ENCODE measurements at regions not wholly inside any gene's neighbourhood (a gene's known extent, or its start where the extent isn't known, plus 50 kb on each side); places are given as distances from the start of the nearest gene placed in this dataset.
"Not testable (repeated sequence)": the region's sequence is repeated elsewhere in the genome, so short reads cannot be mapped to it uniquely, and the experiment has no call there.

DNA sequence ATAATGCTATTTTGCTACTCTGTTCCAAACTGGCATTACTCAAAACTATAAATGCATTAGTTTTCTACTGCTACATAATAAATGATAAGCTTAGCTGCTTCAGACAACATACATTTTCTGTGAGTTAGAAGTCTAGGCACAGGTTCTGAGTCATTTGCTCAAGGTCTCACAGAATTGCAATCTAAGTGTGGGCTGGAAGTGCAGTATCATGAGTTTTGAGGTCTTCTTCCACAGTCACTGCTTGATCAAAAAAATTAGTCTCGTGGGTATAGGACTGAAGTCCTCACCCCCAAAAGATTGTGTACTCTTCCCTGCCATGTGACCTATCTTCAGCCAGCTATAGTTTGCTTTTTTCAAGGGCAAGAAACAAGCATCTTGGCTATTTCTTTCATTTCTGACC is 676.9 kb downstream of the ADCYAP1 start:
- DNase-seq, result no peak

DNA sequence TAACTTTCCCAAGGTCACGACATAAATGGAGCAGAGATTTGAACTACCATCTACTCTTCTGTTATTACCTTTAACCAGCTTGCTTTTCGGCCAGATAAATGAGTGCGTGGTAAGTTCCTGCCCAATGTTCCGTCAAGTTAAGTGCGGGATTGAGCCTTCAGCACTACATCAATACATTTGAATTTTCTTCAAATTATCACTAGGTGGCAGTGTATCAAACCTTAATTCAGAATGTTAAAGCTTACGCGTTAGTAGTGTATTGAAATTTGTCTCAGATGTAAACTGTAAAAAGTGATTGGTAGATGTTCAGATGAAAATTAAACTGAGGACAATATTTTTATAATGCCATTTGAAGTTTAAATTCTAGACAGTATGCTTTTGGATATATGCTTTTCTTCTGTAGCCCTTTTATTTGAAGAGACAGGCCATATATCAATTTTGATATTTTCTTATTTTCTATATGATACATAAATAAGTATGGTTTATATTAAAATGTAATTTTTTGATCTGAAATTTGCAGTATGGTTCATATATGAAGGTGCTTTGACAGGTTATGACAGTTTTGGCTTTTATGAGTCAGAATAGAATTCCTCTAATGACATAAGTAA is 681.3 kb downstream of the ADCYAP1 start:
- no peak for DNase-seq

DNA sequence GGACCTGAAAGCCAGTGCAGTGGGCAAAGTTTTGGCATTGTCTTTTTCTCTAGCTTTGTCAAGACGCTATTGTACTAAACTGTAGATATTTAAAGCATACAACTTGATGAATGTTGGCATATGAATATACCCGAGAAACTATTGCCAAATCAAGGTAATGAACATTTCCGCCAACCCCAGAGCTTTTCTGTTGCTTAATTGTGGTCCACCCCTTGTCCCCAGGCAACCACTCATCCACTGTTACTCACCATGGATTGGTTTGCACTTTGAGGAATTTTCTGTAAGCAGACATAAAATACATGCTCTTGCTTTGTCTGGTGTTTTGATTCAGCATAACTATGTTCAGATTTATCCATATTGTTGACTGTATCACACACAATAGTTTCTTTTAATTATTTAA is 688.4 kb downstream of the ADCYAP1 start:
- no peak for DNase-seq

DNA sequence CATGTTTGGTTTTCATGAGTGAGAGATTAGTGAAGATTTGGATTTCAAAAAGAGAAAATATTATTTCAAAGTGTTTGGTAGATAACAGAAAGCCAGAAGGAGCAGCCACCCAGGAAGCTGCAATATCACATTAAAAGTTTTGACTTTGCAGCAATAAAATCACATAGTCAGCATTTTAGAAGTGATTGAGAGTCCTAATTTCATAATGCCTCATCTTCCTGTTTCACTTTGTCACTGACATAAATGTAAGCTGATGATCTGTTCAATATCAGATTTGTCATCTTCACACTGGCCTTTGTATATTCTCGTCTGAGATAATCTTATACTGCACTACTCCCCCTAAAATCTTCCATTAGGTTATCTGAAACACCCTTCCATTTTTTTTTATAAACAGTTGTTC is 690.5 kb downstream of the ADCYAP1 start:
- no peak for DNase-seq

DNA sequence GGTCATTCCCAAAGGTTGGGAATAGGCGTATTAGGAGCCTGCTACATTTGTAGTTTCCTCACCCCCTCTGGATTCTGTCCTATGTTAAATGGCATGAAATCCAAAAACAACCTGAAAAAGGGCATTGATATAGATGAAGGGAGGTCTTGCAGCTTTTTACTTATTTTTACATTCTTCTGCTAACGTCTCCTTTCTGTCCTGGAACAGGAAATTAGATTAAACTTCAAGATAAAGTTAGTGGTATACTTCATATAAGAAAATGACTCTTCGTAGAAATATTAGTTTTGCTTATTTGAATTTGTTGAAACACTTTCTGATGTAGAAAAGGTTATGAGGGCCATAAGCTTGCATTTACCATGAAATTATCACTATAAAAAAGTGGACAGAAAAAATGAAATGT is 694.5 kb downstream of the ADCYAP1 start:
- DNase-seq, result no peak

DNA sequence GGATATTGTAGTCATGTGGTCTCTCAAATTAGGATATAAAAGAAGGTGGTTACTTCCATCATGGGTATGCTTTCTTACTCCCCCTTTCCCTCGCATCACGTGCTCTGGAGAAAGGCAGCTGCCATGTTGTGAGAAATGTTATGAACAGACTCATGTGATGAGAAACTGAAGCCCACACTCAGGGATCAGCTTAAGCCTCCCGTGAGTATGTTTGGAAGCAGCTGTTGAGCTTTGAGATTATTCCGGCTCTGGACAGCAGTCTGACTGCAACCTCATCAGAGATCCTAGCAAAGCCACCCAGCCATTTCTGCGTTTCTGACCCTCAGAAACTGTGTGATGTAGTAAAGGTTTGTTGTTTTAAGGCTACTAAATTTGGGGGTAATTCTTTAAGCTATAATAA is 700.1 kb downstream of the ADCYAP1 start:
- DNase-seq, result no peak

DNA sequence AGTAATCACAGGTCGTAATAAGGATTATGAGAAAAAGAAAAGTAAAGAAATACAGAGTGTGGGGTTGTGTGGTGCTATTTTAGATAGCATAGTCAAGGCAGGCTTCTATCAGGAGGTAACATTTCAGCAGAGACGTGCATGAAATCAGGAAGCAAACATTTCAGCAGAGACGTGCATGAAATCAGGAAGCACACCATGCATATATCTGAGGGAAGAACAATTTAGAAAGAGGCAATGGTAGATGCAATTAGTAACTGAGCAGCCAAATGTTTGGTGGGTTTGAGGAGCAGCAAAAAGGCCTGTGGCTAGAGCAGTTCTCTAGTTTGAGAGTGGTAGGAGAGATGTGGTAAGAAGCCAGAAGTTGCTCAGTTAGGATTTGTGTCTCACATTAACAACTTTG is 713.7 kb downstream of the ADCYAP1 start:
- DNase-seq, result no peak

DNA sequence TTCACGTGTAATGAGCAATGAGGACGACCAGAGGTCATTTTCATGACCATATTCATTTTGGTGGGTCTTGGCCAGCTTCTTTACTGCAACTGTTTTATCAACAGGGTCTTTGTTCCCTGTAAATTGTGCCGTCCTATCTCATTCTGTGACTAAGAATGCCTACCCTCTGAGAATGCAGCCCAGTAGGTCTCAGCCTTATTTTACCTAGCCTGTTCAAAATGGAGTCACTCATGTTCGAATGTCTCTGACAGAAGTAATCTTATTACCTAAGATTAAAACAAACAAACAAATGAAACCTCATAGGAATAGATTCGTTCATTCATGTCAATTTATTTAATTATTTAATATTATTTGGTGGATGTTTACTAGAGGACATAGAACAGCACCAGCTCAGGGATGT is 714.8 kb downstream of the ADCYAP1 start:
- no peak for DNase-seq

DNA sequence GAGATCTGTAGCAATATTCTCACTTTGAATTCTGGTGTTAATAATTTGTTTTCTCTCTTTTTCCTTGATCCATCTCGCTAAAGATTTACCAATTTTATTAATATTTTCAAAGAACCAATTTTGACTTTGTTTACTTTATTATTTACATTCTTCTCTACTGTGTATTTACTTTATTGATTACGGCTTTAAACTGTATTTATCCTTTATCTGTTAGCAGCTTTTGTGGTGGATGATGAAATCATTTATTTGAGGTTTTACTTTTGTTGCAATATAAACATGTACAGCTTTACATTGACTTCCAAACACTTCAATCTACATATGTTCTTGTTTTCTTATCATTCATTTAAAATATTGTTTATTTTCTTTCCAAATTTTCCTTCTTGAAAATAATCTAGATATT is 719.9 kb downstream of the ADCYAP1 start:
- DNase-seq, result no peak

DNA sequence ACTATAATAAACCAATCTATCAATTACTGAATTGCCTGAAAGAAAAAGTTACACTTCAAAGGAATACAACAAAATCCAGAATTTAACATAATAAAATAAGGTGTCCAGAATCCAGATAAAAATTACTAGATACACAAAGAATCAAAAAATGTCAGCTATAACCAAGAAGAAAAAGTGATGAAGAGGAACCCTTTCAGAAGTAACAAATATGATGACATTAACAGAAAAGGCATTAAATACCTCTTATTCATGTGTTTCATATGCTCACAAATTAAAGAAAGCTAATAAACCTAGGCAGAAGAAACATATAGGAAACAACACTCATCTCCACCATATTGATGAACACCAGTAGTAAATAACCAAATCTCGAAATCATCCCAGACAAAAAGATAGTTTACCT is 722.8 kb downstream of the ADCYAP1 start:
- no peak for DNase-seq

DNA sequence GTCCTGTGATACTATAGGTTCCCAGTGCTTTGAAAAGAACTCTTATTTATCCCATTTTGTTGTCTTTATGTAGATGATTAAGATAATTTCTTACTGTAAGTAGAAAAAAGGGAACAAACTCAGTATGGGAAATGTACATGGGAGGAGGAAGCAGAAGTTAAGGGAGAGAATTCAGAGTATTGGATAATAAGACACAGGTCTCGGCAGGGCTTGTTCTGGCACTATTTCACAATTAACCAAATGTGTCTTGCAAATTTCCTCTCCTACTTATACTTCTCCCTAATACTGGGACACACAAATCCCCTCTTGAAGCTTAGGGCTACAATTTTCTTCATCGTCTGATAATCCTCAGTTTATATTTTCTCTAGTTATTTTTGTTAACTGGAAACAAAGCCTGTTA is 744.0 kb downstream of the ADCYAP1 start:
- no peak for DNase-seq

DNA sequence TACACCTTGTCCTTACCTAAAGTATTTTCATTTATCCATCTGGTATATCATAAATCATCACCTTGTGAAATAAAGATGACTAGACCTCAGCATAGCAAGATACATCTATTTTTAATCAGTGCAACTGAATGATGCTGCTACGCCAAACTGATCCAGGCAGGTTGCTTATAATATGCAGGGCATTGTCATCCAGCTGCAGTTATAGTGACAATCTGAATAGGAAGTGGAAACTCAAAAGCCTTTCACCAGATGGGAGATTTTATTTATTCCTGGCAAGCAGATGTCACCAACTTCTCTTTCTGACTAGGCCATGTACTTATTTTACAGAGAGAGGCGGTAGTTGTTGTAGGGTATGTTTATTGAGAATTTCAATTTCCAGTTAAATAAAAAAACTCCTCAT is 747.3 kb downstream of the ADCYAP1 start:
- no peak for DNase-seq

DNA sequence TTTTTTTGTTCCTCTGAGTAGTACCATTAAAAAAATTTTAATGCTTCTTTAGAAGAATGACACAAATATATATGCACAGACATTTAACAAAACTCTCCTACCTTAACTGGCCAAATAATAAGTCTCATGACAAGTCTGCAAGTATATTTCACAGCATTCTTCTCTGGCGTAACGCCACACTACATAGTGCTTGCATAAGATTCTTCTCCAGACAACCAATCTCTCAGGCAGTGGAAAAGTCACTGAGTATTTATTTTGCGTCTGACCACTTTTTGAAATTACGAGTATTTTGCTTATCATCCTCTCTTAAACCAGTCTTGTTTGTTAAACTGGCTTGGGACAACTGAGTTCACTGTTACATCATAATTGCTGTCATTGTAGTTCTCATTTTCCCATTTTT is 749.2 kb downstream of the ADCYAP1 start:
- no peak for DNase-seq

DNA sequence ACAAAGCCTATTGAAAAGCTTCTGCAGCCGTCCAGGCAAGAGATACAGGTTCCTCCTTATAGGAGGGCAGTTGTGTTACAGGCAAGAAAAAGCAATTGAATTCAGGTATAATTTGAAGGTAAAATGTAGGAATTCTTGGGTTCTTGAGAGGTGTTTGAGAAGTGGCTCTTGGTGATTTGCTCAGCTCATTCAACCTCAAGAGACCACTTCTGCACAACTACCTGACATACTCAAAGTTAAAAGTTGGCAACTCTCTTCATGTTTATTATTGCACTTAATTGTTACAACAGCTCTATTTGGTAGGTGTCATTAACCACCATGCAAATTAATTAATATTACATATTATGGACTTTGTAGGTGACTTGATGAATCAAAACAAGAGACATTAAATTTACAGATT is 753.2 kb downstream of the ADCYAP1 start:
- no peak for DNase-seq

DNA sequence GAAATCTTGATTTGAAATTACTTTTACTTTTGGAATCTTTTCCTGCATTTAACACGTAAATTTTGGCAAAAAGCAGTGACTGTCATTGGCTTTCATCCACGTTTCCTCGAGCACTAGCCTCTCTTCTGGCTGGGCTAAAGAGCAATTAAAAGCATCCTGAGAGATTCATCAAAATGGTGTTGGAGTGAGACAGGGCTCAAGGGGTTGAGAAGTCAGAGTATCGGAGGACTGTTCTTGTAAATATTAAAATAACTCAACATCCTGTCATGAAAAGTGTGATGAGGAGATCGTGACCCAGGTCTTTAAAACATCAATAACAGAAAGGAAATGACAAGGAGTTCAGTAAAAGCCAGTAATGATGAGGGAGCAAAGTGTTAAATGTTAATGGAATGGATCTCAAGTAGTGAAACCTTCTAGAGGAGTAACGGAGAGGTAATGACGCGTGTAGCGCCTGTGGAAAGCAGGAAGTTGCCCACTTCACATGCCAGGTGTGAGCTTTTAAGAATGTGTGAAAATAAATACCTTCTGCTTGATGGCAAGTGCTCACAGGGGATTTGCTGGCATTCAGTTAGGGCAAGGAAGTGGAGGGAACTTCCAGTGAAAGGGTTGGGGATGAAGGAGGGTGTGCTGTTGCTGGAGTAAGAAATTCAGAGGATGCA is 754.4 kb downstream of the ADCYAP1 start:
- no peak for DNase-seq

DNA sequence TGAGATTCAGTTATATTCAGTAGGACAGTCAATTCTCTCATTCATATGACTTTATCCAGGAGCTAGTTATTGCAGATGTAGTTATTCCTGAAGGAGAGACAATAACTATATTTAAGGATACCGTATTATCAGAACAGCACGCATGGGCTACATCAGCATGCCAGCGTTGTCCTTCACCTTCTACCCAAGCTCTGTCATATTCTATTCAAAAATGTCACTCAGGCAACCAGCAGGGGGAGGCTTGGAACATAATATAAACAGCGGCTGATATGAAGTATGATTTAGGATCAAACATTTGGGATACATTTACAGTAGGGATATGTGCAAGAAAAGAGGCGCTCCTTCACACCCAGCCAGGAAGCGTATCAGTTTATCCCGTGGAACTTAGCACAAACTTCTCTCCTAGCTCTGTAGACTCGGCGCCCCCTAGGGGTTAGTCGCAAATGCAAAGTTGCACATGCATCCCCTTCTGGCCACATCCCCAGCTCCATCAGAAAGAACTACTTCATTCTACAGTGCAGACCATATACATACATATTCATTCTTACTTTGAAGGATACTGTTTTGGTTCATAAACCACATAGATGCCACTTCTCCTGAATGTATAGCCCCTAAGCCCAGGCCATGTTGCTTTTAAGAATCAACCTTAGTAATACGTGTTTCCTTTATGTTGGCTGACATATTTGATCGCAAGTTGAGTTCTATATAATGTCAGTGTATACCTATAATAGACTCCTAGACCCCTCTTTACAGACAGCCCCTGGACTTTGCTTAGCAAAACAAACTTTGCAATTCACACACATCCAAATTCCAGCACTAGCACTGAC is 759.4 kb downstream of the ADCYAP1 start:
- no peak for DNase-seq

DNA sequence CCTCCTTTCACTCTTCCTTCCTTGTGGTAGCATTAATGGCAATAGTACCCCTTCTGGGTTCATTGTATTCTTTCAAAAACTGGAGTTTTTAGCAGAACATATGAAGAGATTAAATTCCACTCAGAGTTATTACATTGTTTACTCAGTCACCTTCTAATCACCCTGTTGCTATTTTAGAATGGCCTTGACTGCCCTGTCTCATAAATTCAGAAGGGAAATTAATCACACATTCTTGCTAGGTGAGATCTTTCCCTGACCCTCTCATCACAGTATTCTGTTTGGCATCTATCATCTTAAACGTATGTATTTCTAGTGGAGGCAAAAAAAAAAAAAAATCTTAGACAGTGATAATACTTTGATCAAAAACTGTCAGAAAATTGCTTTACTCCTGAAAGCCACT is 760.4 kb downstream of the ADCYAP1 start:
- no peak for DNase-seq

DNA sequence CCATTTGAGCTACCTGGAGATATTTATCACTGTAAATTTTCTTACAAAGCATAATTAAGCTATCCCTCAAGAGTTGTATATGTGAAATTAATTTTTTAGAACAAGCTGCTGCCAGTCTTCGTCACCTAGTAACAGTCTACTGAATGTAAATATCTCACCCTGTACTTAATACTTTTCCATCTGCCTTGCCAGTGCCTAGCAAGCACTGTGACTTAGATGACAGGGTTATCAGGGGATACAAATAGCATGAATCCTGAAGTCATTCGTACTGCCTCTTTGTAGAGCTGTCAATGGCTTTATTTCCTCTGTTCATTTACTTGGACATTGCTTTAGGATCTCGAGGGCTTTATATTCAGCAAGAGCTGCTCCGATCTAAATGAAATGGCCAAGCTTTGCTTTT is 763.6 kb downstream of the ADCYAP1 start:
- DNase-seq, result no peak

DNA sequence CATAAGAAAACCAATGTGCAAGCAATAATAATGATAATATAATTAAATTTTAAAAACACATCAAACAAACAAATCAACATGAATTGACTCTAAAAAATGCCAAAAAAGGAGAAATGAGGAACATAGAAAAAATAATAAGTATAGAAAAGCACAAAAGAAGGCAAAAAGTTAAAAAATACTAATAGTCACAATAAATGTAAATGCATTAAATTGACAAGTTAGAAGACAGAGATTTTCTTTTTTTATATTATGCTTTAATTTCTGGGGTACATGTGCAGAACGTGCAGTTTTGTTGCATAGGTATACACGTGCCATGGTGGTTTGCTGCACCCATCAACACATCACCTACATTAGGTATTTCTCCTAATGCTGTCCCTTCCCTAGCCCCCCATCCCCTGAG is 767.0 kb downstream of the ADCYAP1 start:
- DNase-seq, result not testable (repeated sequence)

DNA sequence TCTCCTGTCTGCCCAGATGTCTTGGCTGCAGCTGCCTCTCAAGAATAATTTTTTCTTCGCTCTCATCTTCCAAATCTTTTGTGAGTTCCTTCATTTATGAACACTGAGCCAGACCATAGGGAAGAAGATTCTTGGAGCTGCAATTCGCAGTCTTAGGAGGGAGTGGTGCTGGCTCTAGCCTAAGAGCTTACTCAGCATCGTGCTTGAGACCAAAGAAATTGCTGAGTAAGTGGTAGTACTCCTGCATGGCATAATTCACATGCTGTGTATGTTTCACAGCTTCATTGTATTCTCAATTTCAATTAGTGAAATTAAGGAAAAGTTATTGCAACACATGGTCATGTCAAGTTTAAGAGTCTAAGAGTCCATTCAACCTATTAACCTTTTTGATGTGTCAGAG is 771.7 kb downstream of the ADCYAP1 start:
- no peak for DNase-seq

DNA sequence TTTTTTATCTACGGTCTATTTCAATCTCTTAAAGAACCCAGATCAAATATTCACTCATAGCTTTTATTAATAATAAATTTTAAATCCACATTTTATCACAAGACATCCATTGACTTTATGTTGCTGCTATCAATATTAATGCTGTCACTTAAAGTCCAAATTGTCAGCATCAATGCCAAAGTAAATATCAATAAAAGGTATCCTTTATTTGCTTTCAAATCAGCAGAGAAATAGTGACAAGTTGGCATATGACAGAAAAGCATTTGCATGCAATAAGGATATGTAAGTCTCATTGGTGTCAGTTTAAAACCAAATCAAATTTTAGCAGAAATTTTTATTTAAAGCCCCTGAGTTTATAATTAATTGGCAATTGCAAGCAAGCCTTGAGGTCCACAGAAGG is 775.4 kb downstream of the ADCYAP1 start:
- DNase-seq, result no peak

DNA sequence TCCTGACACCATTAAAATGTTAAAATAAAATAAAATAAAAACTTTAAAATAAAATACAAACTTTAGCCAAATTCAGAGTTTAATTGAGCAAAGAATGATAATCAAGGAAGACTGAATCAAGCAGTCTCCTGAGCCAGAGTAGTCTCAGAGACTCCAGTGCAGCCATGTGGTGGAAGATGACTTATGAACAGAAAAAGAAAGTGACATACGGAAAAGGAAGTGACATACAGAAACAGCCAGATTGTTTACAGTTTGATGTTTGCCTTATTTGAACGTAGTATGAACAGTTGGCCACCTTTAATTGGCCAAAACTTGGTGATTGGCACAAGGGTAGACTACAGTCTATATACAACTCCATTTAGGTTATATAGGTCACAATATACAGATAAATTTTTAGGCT is 787.2 kb downstream of the ADCYAP1 start:
- no peak for DNase-seq

DNA sequence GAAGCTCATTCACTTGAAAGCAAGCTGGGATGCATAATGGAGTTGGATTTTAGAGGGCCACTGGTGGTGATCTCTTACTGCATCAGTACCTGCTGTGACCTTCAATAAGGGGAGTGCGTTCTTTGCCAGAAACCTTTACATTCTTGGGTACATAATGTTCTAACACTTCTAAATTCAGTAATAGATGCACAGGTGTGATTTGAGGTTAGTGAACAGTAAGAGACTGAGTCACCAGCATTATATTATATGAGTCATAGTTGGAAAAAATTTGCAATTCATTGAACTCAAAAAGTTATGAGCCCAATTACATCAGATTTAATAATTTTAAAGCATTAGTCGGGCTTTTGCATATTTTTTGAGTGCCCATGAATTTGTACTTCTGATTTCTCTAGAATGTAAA is 803.3 kb downstream of the ADCYAP1 start:
- DNase-seq, result no peak

DNA sequence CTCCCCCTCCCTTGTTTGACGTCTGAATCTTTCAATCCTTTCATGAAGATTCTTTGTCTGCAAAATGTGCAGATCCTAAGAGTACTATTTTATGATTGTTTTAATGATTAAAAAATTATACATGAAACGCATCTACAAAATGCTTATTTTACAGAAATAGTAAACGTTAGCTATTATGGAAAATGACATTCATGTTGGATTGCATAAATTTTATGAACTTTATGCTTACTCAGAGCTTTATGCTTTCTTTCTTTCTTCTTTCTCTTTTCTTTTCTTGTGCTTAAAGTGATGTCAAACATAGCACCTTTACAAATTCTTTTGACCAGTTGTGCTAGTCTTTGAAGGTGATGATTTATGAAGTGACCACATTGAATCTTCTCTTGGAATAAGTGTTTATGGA is 805.4 kb downstream of the ADCYAP1 start:
- no peak for DNase-seq
